Stimulated activated CD4-positive, alpha-beta T cell treated with anti-CD3 and anti-CD28 coated beads, Interleukin-2, amount 100 ng/mL, for 4 hours (primary cell): ENCODE measurements at regions not wholly inside any gene's neighbourhood (a gene's known extent, or its start where the extent isn't known, plus 50 kb on each side); places are given as distances from the start of the nearest gene placed in this dataset.
"Not testable (repeated sequence)": the region's sequence is repeated elsewhere in the genome, so short reads cannot be mapped to it uniquely, and the experiment has no call there.

Experiments used
- DNase-seq: peaks from one replicate; pipeline ENCODE4 v3.0.0-alpha.2; 2020; ENCODE audit warnings: low read depth

DNA sequence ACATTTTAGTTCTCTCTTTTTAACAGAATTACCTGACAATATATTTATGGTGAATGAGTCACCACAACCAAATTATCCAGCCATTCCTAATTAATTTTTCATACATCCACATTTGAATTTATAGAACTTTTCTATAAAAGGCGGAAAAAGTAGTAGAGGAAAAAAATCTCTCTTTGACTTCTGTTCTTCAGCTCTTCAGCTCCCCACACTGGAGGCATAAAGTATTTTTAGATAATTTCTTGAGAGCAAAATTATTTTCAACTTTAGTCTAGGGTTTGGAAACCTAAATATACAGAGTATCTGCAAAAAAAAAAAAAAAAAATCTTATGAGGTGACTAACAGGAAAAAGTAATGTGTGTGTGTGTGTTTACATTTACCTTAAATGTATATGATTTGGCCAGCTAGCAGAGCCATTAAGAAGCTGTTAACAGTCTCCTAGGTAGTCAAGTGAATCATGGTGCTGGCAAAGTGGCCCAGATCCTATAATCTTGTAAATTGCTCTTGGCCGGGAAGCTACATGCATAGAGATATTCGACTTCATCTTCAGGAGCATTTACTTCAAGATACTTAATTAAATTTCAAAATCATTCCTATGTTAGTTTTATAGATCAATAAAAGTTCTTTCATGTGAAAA is 383.1 kb upstream of the STEAP1 start:
- DNase-seq = no peak

DNA sequence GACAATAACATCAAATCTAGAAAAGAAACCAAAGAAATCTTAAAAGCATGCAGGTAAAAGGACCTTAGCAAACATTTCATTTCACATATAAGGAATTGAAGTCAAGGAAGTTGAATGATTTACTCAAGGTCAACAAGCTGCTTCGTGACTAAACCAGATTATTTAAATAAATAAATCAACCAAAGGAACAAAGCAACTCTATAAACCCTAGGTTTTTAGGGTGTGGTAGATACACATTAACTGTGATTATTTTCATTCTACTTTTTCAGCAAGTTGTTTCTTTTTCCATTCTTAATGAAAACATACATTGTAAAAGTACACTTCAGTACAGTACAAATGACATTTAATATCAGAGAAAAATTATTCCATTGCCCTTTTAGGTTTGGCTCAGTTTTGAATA is 382.0 kb upstream of the STEAP1 start:
- no peak for DNase-seq

DNA sequence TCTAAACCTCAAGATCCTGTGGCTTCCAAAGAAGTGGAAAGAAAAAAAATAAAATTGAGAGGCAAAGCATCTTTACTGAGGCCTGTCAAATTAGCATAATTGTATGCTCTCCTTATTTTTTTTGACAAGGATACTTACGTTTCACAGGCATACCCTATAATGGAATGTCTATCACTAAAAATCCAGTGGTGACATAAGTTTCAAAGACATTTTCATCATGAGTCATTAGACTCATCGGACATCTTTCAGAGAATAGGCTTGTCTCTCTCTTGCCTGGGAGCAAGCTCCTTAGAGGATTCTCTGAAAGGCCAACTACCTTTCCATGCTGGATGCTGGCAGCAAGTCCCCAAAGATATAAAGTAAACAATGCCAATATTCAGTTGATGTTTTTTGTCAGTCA is 380.7 kb upstream of the STEAP1 start:
- DNase-seq = no peak

DNA sequence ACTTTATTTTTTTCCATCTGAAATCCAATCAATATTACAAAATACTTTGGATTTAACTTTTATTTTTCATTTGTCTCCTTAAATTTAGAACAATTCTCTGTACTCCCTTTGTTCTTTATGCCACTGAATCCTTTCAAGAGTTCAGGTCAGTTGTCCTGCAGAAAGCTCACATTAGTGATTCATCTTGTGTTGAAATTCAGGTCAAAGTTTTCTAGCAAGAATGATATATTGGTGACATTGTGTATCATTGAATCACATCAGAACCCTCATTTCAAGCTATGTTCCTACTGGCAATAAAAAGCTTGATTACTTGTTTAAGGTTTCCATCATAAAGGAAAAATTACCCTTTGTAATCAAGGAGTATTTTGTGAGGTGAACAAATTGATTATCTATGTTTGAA is 378.8 kb upstream of the STEAP1 start:
- DNase-seq = no peak

DNA sequence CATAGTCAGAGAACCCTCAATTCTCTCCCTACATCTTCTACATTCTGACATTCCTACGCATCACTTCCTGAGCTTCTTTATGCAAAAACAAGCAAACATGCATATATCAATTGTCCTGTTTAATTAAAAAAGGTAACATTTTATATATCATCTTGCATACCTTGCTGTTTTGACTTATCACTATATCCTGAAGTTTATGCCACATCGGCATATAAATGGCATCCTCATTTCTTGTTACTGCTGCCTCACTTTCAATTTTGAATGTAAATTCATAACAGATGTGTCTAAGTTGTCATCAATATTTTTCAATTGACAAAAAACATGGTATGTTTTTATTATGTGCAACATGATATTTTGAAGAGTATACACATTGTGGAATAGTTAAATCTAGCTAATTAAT is 377.3 kb upstream of the STEAP1 start:
- no peak for DNase-seq

DNA sequence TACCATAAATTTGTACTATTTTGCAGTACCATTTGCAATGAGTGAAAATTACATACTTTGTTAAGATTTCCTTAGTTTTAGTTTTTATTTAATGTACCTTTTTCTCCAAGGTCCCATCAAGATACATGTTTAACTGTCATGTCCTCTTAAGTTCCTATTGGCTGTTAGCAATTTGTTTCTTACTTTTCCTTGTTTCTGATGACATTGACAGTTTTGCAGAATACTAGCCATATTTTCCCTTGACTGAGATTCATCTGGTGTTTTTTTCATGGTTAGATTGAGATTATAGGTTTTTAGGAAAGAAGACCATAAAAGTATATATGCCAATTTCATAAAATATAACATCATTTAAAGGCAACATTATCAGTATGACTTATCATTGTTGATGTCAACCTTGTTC is 376.8 kb upstream of the STEAP1 start:
- no peak for DNase-seq

DNA sequence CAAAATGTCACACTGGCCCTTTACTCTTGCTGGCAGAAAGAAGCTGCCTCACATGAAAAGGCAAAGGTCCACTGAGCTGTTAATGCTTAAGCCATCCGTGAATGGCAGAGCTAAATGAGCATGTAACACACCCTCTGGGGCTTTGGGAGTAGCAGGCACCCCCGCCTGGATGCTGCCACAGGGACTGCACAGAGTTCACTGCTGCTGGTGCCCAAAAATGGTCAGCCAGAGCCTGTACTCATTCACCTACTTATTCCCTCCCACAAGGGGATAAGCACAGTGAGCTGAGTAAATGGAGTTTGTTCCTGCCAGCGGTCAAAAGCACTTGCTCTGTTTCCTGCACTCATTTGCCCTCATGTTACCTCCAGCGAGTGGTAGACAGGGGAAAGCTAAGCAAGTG is 374.0 kb upstream of the STEAP1 start:
- DNase-seq = no peak

DNA sequence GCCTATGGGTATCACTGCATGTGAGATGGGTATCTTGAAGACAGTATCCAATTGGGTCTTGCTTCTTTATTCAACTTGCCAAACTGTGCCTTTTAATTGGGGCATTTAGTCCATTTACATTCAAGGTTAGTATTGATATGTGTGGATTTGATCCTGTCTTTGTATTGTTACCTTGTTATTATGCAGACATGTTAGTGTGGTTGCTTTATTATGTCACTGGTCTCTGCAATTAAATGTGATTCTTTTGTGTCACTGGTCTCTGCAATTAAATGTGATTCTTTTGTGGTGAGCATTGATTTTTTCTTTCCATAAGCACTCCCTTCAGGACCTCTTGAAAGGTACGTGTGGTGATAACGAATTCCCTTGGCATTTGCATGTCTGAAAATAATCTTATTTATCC is 357.8 kb upstream of the STEAP1 start:
- no peak for DNase-seq

DNA sequence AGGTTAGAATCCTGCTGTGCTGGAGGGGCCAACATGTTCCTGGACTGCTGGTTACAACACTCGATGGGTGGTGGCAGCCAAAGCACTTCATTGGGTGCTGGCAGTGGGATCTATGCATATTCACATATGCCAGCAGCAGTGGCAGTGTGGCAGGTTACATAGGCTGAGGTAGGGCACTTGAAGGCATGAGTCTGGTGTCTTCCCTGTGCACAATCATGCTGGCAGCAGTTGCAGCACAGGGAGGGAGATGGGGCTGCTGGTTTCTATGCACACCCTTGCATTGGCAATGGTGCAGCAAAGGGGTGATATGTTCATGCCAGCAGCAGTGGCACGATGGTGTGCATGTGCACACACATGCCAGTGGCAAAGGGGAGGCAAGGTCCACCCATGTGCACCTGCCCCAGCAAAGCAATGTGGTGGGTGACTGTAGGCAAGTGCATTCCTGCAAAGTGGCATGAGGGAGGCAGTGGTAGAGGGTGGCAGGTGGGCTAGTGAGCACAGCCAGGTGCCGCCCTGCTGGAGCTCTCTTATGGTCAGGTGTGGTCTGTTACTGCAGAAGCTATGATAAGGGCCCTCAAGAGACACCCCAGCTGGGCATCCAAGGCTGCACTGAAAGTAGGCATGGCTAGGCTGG is 356.2 kb upstream of the STEAP1 start:
- no peak for DNase-seq

DNA sequence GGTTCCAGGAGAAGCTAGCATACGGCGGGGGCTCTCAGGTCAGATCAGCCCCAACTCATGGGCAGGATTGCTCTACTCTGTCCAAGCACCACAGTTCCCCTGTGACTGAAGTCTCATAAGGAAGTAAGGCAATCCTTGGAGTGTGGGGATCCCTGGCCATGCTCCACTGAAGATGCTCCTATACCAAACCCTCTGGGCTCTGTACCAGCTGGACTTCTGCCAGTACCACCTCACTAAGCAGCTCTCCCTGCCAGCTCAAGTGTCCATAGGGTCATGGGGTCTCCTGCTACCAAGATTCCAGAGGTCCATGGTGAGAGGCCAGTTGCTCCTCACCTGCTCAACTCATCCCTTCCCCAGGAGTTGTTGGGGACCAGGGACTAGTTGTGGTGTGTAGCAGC is 355.7 kb upstream of the STEAP1 start:
- DNase-seq = no peak

DNA sequence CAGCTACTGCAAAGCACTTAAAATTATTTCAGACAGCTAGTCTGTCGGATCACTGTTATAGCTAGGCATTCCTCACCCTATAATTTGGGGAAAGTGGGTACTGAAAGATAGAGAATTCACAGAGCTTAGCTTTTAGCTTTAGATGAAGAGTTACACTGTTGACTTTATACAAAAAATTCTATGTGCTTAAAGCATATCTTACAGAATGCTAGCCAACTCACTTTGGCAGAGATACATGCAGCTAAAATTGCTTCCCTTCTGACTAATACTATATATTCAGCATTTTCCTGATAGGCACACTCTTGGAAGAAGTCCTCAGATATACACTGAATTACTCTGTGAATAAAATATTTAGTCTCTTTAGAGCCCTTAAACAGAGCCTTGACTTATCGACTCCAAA is 353.5 kb upstream of the STEAP1 start:
- no peak for DNase-seq

DNA sequence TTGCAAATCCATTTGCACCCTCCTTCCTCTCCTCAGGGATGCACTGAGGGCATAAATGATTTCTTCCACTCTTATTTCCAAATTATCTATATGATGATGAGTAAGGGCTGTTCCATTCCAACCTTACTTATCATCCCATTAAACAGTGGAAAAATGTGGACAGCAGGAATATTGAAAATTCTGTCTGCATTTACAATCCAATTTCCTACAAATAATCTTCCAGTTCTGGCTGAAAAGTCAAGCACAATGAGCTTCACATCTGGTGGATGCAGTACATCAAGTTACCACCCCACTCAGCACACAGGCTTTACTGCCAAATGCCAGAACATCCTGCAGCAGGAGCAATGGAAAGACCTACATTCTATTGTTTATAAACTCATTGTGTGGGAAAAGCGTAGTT is 345.0 kb upstream of the STEAP1 start:
- DNase-seq = no peak

DNA sequence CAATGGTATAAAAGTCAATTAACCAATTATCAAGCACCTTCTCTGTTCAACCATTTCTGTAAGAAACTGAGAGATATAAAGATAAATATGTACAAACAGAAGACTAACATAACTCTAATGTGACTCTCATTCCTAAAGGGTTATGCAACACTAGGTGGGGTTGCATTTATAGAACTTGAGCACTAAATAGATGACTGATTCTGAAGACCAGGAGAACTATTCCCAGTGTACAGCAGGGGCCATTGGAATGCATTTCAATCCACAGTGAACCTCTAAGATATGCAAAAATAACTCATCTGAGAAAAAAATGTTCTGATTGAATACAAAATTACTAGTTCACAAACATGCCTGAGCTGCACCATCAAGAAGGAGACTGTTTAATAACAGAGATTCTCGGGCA is 341.2 kb upstream of the STEAP1 start:
- no peak for DNase-seq

DNA sequence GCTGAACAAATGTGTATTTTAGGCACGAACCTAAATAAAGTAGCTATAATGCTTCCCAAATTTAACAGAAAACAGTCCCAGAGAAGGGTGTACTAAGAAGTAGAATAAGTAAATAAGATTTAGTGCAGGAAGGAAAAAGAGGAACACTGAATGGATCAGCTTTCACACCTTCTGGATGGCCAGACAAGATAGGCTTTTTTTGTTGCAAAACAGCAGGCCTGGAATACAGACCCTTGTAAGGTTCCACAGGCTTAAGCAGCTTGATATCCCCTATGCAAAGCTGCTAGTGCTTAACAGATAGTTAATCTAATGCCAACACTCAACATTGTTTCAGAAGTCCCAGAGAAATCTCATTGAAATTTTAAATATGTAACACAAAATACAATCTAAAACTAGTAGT is 328.1 kb upstream of the STEAP1 start:
- DNase-seq = no peak

DNA sequence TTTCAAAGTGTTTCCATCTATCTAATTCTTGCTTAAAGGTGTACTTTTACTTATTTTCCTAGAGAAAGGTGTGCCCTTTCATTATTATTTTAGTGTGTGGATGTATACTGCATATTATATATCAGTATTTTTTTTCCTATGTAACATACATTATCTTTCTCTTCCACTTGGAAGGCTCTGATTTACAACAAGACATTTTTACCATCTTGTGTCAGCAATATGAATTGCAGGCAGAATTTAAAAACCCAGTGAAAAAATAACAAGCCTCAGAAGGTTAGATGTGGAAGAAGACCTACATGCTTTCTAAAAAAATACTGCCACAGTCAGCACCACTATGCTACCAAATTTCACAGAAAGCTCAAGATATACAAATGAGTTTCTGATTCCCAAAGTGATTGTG is 327.7 kb upstream of the STEAP1 start:
- DNase-seq = no peak

DNA sequence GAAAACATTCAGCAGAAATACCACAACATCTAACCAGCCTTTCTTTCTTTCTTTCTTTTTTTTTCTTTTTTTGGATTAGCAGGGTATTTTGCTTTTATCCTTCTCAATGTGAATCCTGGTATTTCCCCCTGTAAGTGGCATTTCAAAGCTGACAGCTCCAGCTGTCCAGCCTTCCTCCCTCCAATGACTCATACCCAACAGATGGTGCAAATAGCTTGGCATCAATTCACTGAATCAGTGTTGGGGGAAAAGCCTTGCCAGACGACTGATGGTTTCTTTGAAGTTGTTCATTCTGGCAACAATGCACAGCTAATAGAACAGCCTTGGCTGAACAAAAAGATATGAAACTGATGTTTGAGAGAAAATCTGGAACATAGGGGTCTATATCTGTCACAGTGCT is 316.8 kb upstream of the STEAP1 start:
- DNase-seq = no peak

DNA sequence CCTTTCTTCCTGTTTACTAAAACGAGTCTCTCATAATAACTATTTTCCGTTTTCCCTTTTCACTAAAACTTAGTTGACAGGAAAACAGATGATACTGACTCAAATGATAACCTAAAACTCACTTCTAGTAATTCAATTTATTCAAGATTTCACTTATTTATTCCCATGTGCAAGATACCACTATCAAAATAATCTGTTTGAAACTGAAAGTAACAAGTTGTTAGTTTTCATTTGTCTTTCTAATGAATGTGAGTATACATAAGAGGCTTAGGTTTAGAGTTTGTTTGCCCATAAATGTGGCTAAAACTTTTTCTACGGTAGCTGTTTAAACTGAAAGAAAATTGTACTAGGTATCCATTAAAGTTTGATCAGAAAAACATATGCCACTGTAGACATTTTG is 314.9 kb upstream of the STEAP1 start:
- DNase-seq = no peak

DNA sequence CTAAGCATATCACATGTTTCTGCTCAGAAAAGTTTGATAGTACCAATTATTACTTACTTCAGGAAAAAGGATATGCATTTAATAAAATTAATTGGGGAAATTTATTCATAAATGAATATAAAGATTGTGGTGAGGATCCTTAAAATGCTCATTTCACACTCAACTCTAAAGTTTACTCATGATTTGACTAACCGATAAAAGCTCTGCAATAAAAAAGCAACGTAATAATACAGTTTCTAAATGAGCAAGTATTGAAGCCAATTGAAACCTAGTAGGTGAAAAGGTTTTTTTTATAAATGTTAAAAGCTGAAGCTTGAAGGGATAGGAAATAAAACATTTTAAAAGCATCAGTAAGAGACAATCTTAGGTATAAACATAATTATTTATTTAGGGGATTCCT is 308.3 kb upstream of the STEAP1 start:
- DNase-seq = no peak

DNA sequence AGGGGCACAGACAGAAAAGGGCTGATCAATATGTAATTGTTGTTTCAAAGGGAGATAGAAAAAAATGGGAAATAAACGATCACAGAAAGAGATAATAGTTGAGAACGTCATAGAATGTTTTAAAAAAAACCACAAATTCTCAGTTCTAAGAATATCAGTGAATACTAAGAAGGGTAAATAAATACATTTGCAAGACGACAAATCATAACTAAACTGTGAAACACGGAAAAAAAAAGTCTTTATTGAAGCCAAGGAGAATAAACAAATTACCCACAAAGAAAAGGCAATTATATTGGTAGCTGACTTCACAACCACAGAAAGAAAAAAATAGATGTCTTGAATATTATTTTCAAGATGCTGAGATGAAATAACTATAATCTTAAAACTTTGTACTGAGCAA is 305.2 kb upstream of the STEAP1 start:
- no peak for DNase-seq

DNA sequence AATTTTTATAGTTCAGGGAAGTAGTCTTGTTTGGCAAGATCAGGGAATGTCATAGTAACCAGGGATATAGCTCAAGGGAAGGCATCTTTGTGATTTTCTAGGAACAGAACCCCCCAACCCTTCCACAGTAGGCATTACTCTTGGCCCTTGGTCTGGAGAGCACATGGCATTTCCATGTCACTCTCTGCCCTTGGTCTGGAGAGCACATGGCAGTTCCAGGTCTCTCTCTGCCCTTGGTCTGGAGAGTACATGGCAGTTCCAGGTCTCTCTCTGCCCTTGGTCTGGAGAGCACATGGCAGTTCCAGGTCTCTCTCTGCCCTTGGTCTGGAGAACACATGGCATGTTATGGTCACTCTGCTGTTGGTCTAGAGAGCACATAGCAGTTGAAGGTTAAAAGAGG is 297.2 kb upstream of the STEAP1 start:
- not testable (repeated sequence) for DNase-seq

DNA sequence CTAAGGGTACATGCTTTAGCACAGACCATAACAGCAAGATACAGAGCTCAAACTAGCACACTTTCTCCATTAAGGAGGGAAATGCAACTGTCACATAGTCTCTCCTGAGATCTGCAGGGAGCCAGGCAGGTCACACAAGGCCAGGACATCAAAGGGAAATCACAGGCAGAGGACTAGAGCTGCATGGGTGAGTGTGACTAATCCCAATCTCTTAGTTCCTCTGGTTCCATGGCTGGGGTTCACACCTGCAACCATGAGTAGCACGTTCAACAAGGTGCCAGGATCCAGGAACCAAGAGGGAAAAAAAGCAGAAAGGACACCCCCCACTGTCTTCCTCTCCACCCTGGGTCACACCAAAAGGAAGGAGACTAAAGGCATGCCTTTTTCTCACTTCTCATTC is 296.5 kb upstream of the STEAP1 start:
- no peak for DNase-seq

DNA sequence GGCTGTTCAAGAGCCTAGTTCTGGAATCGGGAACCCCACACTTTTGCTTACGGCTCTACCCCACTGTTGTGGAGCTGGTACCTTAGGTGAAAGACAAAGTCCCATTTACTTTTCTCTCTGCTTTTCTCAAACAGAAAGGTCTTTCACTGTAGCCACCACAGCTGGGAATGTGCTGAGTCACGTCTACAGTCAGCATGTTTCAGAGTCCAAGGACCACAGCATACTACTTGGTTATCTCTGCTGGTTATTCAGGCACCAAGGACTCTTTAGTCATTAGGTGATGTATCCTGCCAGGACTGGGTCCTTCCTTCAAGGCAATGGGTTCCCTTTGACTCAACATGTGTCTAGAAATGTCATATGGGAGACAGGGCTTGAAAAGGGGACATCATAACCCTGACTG is 266.8 kb upstream of the STEAP1 start:
- DNase-seq = no peak

DNA sequence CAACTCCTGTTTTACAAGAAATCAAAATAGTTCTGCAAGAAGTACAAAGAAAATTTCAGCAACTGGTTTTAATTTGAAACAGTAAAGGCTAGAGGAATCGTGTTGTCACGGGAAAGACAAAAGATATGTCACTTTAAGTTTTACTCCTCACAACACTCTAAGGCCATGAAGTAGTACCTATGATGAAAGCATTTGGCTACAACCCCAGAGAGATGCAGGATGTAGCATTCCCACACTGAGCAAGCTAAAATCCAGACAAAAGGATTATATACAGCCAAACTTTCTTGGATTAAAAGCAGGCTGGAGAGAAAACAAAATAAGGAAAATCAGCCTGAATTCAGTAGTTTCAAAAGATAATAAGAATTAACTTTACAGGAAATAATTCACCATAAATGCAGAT is 245.5 kb upstream of the STEAP1 start:
- no peak for DNase-seq

DNA sequence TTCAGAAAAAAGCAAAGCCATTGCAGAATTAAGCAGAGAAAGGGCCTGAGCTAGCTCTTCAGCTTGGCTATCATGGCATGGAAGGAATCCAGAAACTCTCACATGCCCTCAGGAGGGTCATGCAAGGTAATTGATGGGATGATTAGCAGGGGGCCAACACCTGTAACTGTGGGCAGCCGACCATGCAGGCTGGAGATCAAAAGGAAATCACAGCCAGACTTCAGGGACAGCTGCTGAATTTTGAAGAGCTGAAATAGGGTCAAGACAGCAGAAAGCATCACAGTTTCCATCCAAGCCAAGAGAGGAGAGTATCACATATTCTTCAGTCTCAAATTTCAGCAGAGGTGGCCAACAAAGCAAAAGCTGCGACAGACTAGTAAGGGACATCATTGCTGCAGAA is 239.6 kb upstream of the STEAP1 start:
- DNase-seq = no peak

DNA sequence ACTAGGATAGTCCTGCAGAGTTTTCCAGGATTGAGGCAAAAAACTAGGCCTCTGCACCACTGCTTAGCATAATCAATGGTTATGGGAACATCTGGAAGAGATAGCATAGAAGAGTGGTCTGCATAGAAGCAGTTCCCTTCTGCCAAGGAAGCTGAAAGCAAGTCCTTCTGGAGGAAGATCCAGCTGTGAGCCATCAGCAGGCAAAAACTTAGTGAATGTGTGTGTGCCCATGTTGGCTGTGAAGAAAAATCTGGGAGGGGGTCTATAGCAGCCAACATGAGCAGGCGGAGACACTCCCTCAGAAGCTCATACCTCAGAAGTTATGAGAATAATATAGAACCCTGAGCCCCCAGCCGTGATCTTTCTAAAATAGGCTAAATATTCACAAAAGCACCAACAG is 228.1 kb upstream of the STEAP1 start:
- no peak for DNase-seq
